Spleen (tissue), 11 donors: ENCODE measurements at regions not wholly inside any gene's neighbourhood (a gene's known extent, or its start where the extent isn't known, plus 50 kb on each side); places are given as distances from the start of the nearest gene placed in this dataset.

Source experiments
- DNase-seq: peaks from one replicate; pipeline ENCODE4 v3.0.0-alpha.2; 2020
- H3K27ac ChIP-seq, 8 donors: fragments of 200-600 bp; sonication (generic) in 7 of 8; 1 replicate in 4 of 8; 2 replicates in 4 of 8; pipeline versions ENCODE4 v1.5.0 to v1.8.0; 2016 to 2021; ENCODE audit warnings: inconsistent platforms in 4 of 8, mild to moderate bottlenecking in 4 of 8, moderate library complexity in 1 of 8
- H3K27me3 ChIP-seq, 7 donors: fragments of 200-600 bp; sonication (generic) in 6 of 7; replicated peaks in 1 of 7; 1 replicate in 4 of 7; 2 replicates in 3 of 7; pipeline versions ENCODE4 v1.5.0 to v1.8.0; 2016 to 2021; ENCODE audit warnings: inconsistent platforms in 3 of 7, mild to moderate bottlenecking in 1 of 7
- H3K36me3 ChIP-seq, 6 donors: fragments of 200-600 bp; sonication (generic) in 5 of 6; 1 replicate in 4 of 6; 2 replicates in 2 of 6; pipeline versions ENCODE4 v1.5.0 to v1.8.0; 2016 to 2021; ENCODE audit warnings: inconsistent platforms in 2 of 6
- H3K4me1 ChIP-seq, 6 donors: fragments of 200-600 bp; sonication (generic) in 5 of 6; 1 replicate in 3 of 6; 2 replicates in 3 of 6; pipeline versions ENCODE4 v1.5.0 to v1.8.0; 2016 to 2021; ENCODE audit warnings: inconsistent platforms in 3 of 6
- H3K4me3 ChIP-seq, 8 donors: fragments of 200-600 bp; sonication (generic) in 7 of 8; 1 replicate in 4 of 8; 2 replicates in 4 of 8; pipeline versions ENCODE4 v1.5.0 to v1.8.0; 2016 to 2021; ENCODE audit warnings: inconsistent platforms in 4 of 8, mild to moderate bottlenecking in 4 of 8, moderate library complexity in 2 of 8
- H3K9me3 ChIP-seq, 8 donors: fragments of 200-600 bp; sonication (generic) in 7 of 8; 1 replicate in 4 of 8; 2 replicates in 4 of 8; pipeline versions ENCODE4 v1.5.0 to v1.8.0; 2016 to 2021; ENCODE audit warnings: inconsistent platforms in 4 of 8
- POLR2A ChIP-seq, 3 donors: fragments of 450-650 bp; IDR thresholded peaks; one replicate each; pipeline ENCODE4 v1.5.1; 2017; ENCODE audit warnings: antibody characterized with exemption in 3 of 3, mild to moderate bottlenecking in 1 of 3
- POLR2AphosphoS5 ChIP-seq, 3 donors: sonication (generic); formaldehyde crosslinking; IDR thresholded peaks; one replicate each; pipeline ENCODE4 v1.5.1; 2017; ENCODE audit warnings: antibody characterized with exemption in 3 of 3
- WGBS, 5 donors: extraction: QIAGEN DNeasy Blood & Tissue Kit in 3 of 5; methylation state at CpG; one replicate each; pipeline versions ENCODE4 v1.1.5 to v1.1.7; 2013 to 2018; 5-methylcytosine and 5-hydroxymethylcytosine counted together
- intact Hi-C: fragments of 100-400 bp; cut with DNase I; formaldehyde crosslinking; loops from one replicate; pipeline ENCODE4 v1.15.0; 2023; ENCODE audit warnings: low total_unique reads
- TF ChIP-seq, protein P1 (sequence below), 11 experiments: fragments of 200-600 bp in 7 of 11; fragments of 450-650 bp in 4 of 11; sonication (generic) in 4 of 11; IDR thresholded peaks in 8 of 11; conservative IDR thresholded peaks in 3 of 11; 1 replicate in 7 of 11; 2 replicates in 4 of 11; pipeline versions ENCODE4 v1.4.0 to v1.8.0; 2016 to 2021; ENCODE audit warnings: antibody characterized with exemption in 11 of 11, inconsistent platforms in 4 of 11, mild to moderate bottlenecking in 1 of 11
- donor health status: healthy with polysubstance abuse.
- donor health status: DM: no; HTN: no; CAD: no; lungs with moderate emphysema.
- donor health status: DM: no; HTN: no; CAD: no.
- donor health status: Bipolar disorder and iron deficiency.
- donor health status: healthy.
- donor health status: DM: no; HTN: no; CAD: no.
- donor health status: DM: yes; HTN: yes; CAD: no.

DNA sequence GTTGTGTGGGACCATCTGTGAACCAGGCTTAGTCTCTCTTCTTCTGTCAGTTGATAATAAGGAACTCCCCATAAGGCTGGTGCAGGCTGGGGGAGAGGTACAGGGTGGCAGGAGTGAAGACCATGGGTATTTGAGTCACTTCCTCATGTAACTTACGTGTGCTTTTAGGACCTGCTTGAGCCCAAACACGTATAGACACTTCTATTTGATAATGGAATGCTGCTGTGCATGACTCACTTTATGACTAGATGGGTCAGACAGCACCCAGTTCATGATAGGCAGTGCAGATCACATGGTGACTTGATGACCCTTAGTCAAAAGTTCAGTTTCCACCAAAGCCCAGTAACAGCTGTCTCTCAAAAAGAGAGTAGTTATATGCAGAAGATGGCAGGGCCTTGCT lies 490.9 kb downstream of the ZBBX start:
- H3K27ac ChIP-seq, result no peak overlapping the region
- no peaks in the 10 kb centered on the region for H3K27me3 ChIP-seq
- H3K9me3 ChIP-seq, result peaks cover 0 to 12% (median 0%) of the 10 kb centered on the region in 8 donors
- H3K4me1 ChIP-seq, result no peaks in the 10 kb centered on the region
- WGBS, 5 donors, result 46 to 82% (median 75%) methylated on average over 2 of the region's 2 CpGs
- no peak for TF ChIP-seq POLR2AphosphoS5 (IDR thresholded peaks at IDR 0.05)
- H3K36me3 ChIP-seq, result no peaks in the 10 kb centered on the region
- H3K4me3 ChIP-seq, result no peak overlapping the region
- no peak for DNase-seq
- intact Hi-C loops, result no loop called here

DNA sequence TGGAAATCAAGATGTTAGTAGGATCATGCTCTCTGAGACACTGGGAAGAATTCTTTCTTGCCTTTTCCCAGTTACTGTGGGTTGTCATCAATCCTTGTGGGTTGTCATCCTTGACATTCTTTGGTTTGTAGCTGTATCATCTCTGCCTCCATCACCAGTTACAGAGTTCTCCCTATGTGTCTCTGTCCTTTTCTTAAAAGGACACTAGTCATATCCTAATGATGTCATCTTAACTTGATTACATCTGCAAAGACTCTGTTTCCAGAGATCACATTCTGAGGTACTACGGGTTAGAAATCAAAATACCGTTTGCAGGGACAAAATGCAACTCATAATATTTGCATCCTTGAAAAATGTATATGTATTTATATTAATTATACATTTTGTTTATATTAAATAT lies 500.4 kb downstream of the ZBBX start:
- DNase-seq, result no peak
- Histone ChIP-seq H3K36me3 (no peaks in the 10 kb centered on the region), H3K27ac (no peak overlapping the region), H3K4me3 (no peak overlapping the region), H3K4me1 (no peaks in the 10 kb centered on the region), H3K9me3 (peaks cover 0 to 9% (median 2%) of the 10 kb centered on the region in 8 donors), H3K27me3 (no peaks in the 10 kb centered on the region)
- 90 to 96% (median 92%) methylated on average over 2 of the region's 2 CpGs for WGBS, 5 donors
- no peak for TF ChIP-seq POLR2A (IDR thresholded peaks at IDR 0.05)
- no peak for TF ChIP-seq POLR2AphosphoS5 (IDR thresholded peaks at IDR 0.05)
- intact Hi-C loops, result no loop called here

DNA sequence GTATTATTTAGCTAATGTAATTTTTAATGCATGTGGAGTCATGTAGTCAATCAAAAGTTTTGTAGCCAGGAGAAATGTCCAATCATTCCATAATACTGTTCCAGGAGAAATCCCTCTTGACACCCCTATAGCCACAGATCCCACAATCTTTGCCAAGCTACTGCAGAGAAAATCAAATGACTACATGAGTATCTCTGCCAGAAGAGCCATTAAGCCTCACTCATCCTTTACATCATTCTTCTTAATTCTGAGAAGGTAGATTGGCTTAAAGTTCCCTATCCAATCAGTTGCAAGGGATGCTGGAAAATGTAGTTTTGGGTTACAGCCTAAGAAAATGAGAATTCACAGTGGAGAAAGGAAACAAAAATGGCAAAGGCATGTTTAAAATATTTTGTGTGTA lies 502.1 kb downstream of the ZBBX start:
- Histone ChIP-seq H3K27ac (no peak overlapping the region), H3K27me3 (no peaks in the 10 kb centered on the region), H3K36me3 (no peaks in the 10 kb centered on the region), H3K4me3 (no peak overlapping the region), H3K4me1 (no peaks in the 10 kb centered on the region), H3K9me3 (peaks cover 0 to 8% (median 1%) of the 10 kb centered on the region in 8 donors)
- intact Hi-C loops, result no loop called here
- DNase-seq, result no peak
- no peak for TF ChIP-seq POLR2A (IDR thresholded peaks at IDR 0.05)
- TF ChIP-seq, protein P1, sequence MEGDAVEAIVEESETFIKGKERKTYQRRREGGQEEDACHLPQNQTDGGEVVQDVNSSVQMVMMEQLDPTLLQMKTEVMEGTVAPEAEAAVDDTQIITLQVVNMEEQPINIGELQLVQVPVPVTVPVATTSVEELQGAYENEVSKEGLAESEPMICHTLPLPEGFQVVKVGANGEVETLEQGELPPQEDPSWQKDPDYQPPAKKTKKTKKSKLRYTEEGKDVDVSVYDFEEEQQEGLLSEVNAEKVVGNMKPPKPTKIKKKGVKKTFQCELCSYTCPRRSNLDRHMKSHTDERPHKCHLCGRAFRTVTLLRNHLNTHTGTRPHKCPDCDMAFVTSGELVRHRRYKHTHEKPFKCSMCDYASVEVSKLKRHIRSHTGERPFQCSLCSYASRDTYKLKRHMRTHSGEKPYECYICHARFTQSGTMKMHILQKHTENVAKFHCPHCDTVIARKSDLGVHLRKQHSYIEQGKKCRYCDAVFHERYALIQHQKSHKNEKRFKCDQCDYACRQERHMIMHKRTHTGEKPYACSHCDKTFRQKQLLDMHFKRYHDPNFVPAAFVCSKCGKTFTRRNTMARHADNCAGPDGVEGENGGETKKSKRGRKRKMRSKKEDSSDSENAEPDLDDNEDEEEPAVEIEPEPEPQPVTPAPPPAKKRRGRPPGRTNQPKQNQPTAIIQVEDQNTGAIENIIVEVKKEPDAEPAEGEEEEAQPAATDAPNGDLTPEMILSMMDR (IDR thresholded peaks at IDR 0.05 in 8 of 11, conservative IDR thresholded peaks at IDR 0.05 in 3 of 11), result no peak
- no peak for TF ChIP-seq POLR2AphosphoS5 (IDR thresholded peaks at IDR 0.05)

DNA sequence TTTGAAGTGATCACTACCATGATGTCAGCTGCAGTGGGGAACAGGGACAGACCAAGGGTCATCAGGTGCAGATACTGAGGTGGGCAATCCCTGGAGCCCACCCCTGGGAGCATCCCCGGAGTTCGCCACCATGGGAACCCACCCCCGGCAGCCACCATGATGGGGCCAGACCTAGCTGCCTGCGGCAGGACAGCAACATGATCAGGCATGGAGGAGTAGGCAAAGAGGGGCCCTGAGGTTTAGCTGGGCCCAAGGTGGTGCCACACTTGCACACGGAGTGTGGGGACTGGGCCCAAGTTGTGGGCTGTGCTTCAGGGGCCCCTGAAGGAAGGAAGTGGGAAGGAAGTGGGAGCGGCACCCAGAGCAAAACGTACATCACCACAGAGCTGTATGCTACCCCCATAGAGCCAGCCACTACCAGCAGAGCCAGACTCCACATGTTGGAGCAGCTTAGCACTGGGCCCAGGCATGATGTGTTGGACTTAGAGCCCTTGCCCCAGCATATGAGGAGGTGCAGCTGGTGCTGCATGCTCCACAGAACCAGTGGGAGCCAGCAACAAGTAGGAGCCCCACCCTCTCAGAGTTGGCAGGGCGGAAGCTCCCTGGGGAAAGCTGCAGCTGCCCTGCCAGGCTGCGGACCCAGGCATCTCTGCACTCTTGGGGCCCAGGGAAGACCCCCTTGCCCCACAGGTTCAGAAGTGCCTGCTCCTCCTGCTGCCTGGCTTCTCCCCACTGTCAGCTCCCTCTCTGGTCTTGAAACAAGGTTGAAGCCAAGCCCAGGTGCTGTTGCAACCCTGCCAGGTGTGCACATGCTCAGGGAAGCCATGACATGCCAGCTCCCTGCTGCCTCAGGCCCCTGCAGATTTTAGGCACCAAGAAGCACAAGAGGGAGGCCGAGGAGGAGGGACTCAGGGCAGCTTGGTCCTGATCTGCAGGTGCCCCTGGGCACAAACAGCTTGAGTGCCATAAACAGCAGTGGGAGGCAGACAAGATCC lies 515.3 kb downstream of the ZBBX start:
- H3K27me3 ChIP-seq, result no peaks in the 10 kb centered on the region
- no peaks in the 10 kb centered on the region for H3K36me3 ChIP-seq
- no peak overlapping the region for H3K4me3 ChIP-seq
- H3K9me3 ChIP-seq, result peaks cover 0 to 33% (median 20%) of the 10 kb centered on the region in 8 donors
- WGBS, 5 donors, result 73 to 81% (median 78%) methylated on average over 9 to 10 of the region's 10 CpGs
- TF ChIP-seq, protein P1 (IDR thresholded peaks at IDR 0.05 in 8 of 11, conservative IDR thresholded peaks at IDR 0.05 in 3 of 11), result no peak
- no peak for TF ChIP-seq POLR2A (IDR thresholded peaks at IDR 0.05)
- no peak for TF ChIP-seq POLR2AphosphoS5 (IDR thresholded peaks at IDR 0.05)
- H3K27ac ChIP-seq, result no peak overlapping the region
- intact Hi-C loops, result no loop called here
- peak; percentile 47 for DNase-seq
- H3K4me1 ChIP-seq, result no peaks in the 10 kb centered on the region

DNA sequence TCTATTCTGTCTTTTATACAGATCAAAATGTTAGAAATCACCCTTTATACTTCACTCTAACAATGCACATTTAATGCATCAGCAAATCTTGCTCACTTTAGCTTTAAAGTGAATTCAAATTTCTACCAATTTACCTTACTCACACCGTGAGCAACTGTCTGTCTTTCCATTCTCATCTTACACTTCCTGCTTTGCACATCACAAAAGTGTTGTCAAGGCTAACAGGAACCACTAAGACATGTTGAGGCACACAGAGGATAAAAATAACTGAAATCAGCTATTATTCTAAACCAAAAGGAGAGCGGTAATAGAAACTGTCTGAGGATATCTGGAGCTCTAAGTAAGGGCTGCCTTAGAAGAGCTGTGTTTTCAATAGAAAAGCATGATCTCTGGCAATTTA lies 519.9 kb downstream of the ZBBX start:
- Histone ChIP-seq H3K36me3 (no peaks in the 10 kb centered on the region), H3K9me3 (peaks cover 0 to 10% (median 9%) of the 10 kb centered on the region in 8 donors), H3K27ac (no peak overlapping the region), H3K27me3 (no peaks in the 10 kb centered on the region), H3K4me3 (no peak overlapping the region), H3K4me1 (no peaks in the 10 kb centered on the region)
- WGBS, 5 donors, result 65 to 79% (median 76%) methylated on average over 2 of the region's 2 CpGs
- intact Hi-C loops, result no loop called here
- TF ChIP-seq POLR2A (IDR thresholded peaks at IDR 0.05) (no peak), POLR2AphosphoS5 (IDR thresholded peaks at IDR 0.05) (no peak)
- TF ChIP-seq, protein P1 (IDR thresholded peaks at IDR 0.05 in 8 of 11, conservative IDR thresholded peaks at IDR 0.05 in 3 of 11), result no peak
- DNase-seq, result no peak
